GM23338 (cell line): ENCODE measurements at regions not wholly inside any gene's neighbourhood (a gene's known extent, or its start where the extent isn't known, plus 50 kb on each side); places are given as distances from the start of the nearest gene placed in this dataset.
A peak's percentile ranks its signal among the peaks of the same experiment; 100 is the strongest.

Experiments used
- ATAC-seq: fragments of 200-7000 bp; cut with Tn5 transposase; 3 replicates; pipeline ENCODE4 v1.9.1; 2020
- DNase-seq: peaks from one replicate; pipeline ENCODE4 v3.0.0-alpha.2; 2015; ENCODE audit warnings: low spot score
- H2AFZ ChIP-seq: fragments of 200-600 bp; sonication (generic); 2 replicates; pipeline ENCODE4 v1.8.0; 2016; ENCODE audit warnings: antibody characterized with exemption, mild to moderate bottlenecking, moderate library complexity
- H3F3A ChIP-seq: fragments of 200-600 bp; sonication (generic); replicated peaks from 2 replicates; pipeline ENCODE4 v1.8.0; 2017; ENCODE audit warnings: antibody characterized with exemption, mixed run types, low read depth
- H3K27ac ChIP-seq: fragments of 200-600 bp; sonication (generic); 2 replicates; pipeline ENCODE4 v1.6.1; 2016; ENCODE audit warnings: low read depth
- H3K27me3 ChIP-seq: fragments of 200-600 bp; sonication (generic); 2 replicates; pipeline ENCODE4 v1.8.0; 2016; ENCODE audit warnings: mild to moderate bottlenecking, mixed run types, moderate library complexity; ENCODE audit not compliant: insufficient read depth
- H3K36me3 ChIP-seq: fragments of 200-600 bp; sonication (generic); 2 replicates; pipeline ENCODE4 v1.8.0; 2016; ENCODE audit warnings: mild to moderate bottlenecking; ENCODE audit not compliant: insufficient read depth
- H3K4me1 ChIP-seq: fragments of 200-600 bp; sonication (generic); 2 replicates; pipeline ENCODE4 v1.8.0; 2016; ENCODE audit warnings: mild to moderate bottlenecking, moderate library complexity; ENCODE audit not compliant: insufficient read depth
- H3K4me2 ChIP-seq: fragments of 200-600 bp; sonication (generic); 2 replicates; pipeline ENCODE4 v1.7.1; 2017; ENCODE audit warnings: mixed run types
- H3K4me3 ChIP-seq: fragments of 200-600 bp; sonication (generic); 2 replicates; pipeline ENCODE4 v1.6.1; 2016; ENCODE audit warnings: mixed run types
- H3K79me2 ChIP-seq: fragments of 200-600 bp; sonication (generic); replicated peaks from 2 replicates; pipeline ENCODE4 v1.8.0; 2017; ENCODE audit warnings: mild to moderate bottlenecking; ENCODE audit not compliant: insufficient read depth
- H3K9me2 ChIP-seq: fragments of 200-600 bp; sonication (generic); 2 replicates; pipeline ENCODE4 v1.8.0; 2017; ENCODE audit not compliant: insufficient read depth
- H4K20me1 ChIP-seq: fragments of 200-600 bp; sonication (generic); replicated peaks from 2 replicates; pipeline ENCODE4 v1.8.0; 2017; ENCODE audit warnings: mild to moderate bottlenecking; ENCODE audit not compliant: insufficient read depth
- H3K27ac Mint-ChIP-seq: 2 replicates; pipeline ENCODE4 v1.8.0; 2020; ENCODE audit warnings: inconsistent platforms, mild to moderate bottlenecking, moderate library complexity, mixed read lengths
- H3K27me3 Mint-ChIP-seq: 3 replicates; pipeline ENCODE4 v1.8.0; 2022; ENCODE audit warnings: low read depth, mild to moderate bottlenecking, moderate library complexity, mixed read lengths, inconsistent platforms; ENCODE audit not compliant: insufficient read depth, poor library complexity
- H3K36me3 Mint-ChIP-seq: 3 replicates; pipeline ENCODE4 v1.8.0; 2021; ENCODE audit warnings: low read depth, mild to moderate bottlenecking, inconsistent platforms, moderate library complexity, mixed read lengths
- H3K4me1 Mint-ChIP-seq: 3 replicates; pipeline ENCODE4 v1.8.0; 2020; ENCODE audit warnings: mild to moderate bottlenecking, inconsistent platforms, mixed read lengths
- H3K4me3 Mint-ChIP-seq: 3 replicates; pipeline ENCODE4 v1.8.0; 2021; ENCODE audit warnings: moderate library complexity, mild to moderate bottlenecking, inconsistent platforms, mixed read lengths
- H3K9me3 Mint-ChIP-seq: 3 replicates; pipeline ENCODE4 v1.8.0; 2020; ENCODE audit warnings: moderate library complexity, mild to moderate bottlenecking, inconsistent platforms, mixed read lengths
- CREB1 ChIP-seq: fragments of 250-450 bp; sonication (Bioruptor Pico); IDR thresholded peaks from 2 replicates; pipeline ENCODE4 v1.5.0; 2020; ENCODE audit warnings: low read depth, mild to moderate bottlenecking, moderate library complexity
- ETS1 ChIP-seq: IDR thresholded peaks from 2 replicates; pipeline ENCODE4 v1.6.1; 2016; ENCODE audit warnings: antibody characterized with exemption
- EZH2 ChIP-seq: fragments of 200-600 bp; sonication (generic); IDR thresholded peaks from one replicate; pipeline ENCODE4 v1.8.0; 2017; ENCODE audit warnings: antibody characterized with exemption, mild to moderate bottlenecking, low read depth; ENCODE audit not compliant: unreplicated experiment
- EZH2phosphoT487 ChIP-seq: fragments of 200-600 bp; sonication (generic); IDR thresholded peaks from one replicate; pipeline ENCODE4 v1.8.1; 2018; ENCODE audit warnings: antibody characterized with exemption; ENCODE audit not compliant: unreplicated experiment
- JUNB ChIP-seq: IDR thresholded peaks from one replicate; pipeline ENCODE4 v1.6.1; 2016; ENCODE audit warnings: antibody characterized with exemption; ENCODE audit not compliant: unreplicated experiment
- NANOG ChIP-seq: IDR thresholded peaks from 2 replicates; pipeline ENCODE4 v1.6.1; 2016; ENCODE audit warnings: antibody characterized with exemption, borderline replicate concordance
- POLR2AphosphoS5 ChIP-seq: IDR thresholded peaks from 2 replicates; pipeline ENCODE4 v1.6.1; 2016; ENCODE audit warnings: antibody characterized with exemption, low read depth
- ZNF114 ChIP-seq: fragments of 250-450 bp; sonication (Bioruptor Pico); IDR thresholded peaks from 2 replicates; pipeline ENCODE4 v1.5.0; 2020; ENCODE audit warnings: mild to moderate bottlenecking, moderate library complexity
- ZNF331 ChIP-seq: fragments of 250-450 bp; sonication (Bioruptor Pico); IDR thresholded peaks from 2 replicates; pipeline ENCODE4 v1.5.0; 2020; ENCODE audit warnings: low read depth, mild to moderate bottlenecking, moderate library complexity
- ZNF462 ChIP-seq: fragments of 250-450 bp; sonication (Bioruptor Pico); IDR thresholded peaks from 2 replicates; pipeline ENCODE4 v1.5.0; 2020; ENCODE audit warnings: mild to moderate bottlenecking, moderate library complexity

- TF ChIP-seq ZNF462, result no peak
- TF ChIP-seq EZH2, result no peak
Measured at GRCh38 chrX:81556880-81557279, 355.0 kb downstream of the SH3BGRL start (continued).

- Histone ChIP-seq H3F3A (no peaks in the 10 kb centered on the region), H3K4me1 (no peaks in the 10 kb centered on the region), H2AFZ (no peak overlapping the region), H3K4me2 (no peak overlapping the region), H3K9me2 (no peaks in the 10 kb centered on the region), H3K4me3 (no peak overlapping the region), H3K27me3 (no peaks in the 10 kb centered on the region), H3K27ac (no peak overlapping the region), H4K20me1 (no peaks in the 10 kb centered on the region), H3K79me2 (no peaks in the 10 kb centered on the region), H3K36me3 (no peaks in the 10 kb centered on the region)
- no peaks in the 10 kb centered on the region; the same call in 1 of the 3 replicates for H3K9me3 Mint-ChIP-seq
- peaks cover 5% of the 10 kb centered on the region; the same call in 2 of the 3 replicates for H3K36me3 Mint-ChIP-seq
- no peak overlapping the region for H3K27ac Mint-ChIP-seq
- peaks cover 4% of the 10 kb centered on the region for H3K4me1 Mint-ChIP-seq
- H3K4me3 Mint-ChIP-seq, result no peak overlapping the region
- ATAC-seq (peak; percentile 35; the same call in 2 of the 3 replicates), DNase-seq (peak; percentile 1)
- H3K27me3 Mint-ChIP-seq, result peaks cover 2% of the 10 kb centered on the region
- TF ChIP-seq ZNF331 (CRISPR knock-in tag) (no peak), JUNB (no peak), ETS1 (no peak), POLR2AphosphoS5 (no peak), ZNF462 (no peak), EZH2phosphoT487 (no peak), EZH2 (no peak), ZNF114 (CRISPR knock-in tag) (no peak), NANOG (no peak), CREB1 (CRISPR knock-in tag) (no peak)
Measured at GRCh38 chrX:81564851-81565250, 362.9 kb downstream of the SH3BGRL start.
